Transverse colon (tissue), 4 donors: ENCODE measurements at regions not wholly inside any gene's neighbourhood (a gene's known extent, or its start where the extent isn't known, plus 50 kb on each side); places are given as distances from the start of the nearest gene placed in this dataset.

Source experiments
- DNase-seq: peaks from one replicate; pipeline ENCODE4 v3.0.0-alpha.2; 2019
- H3K27ac ChIP-seq, 4 donors: fragments of 200-600 bp; sonication (generic); 2 replicates each; pipeline ENCODE4 v1.5.1; 2016 to 2018; ENCODE audit warnings: inconsistent platforms in 4 of 4
- H3K27me3 ChIP-seq: fragments of 200-600 bp; sonication (generic); 2 replicates; pipeline ENCODE4 v1.5.1; 2017; ENCODE audit warnings: inconsistent platforms
- H3K36me3 ChIP-seq, 4 donors: fragments of 200-600 bp; sonication (generic); 2 replicates each; pipeline ENCODE4 v1.5.1; 2017 to 2019; ENCODE audit warnings: inconsistent platforms in 4 of 4
- H3K4me1 ChIP-seq, 4 donors: fragments of 200-600 bp; sonication (generic); 2 replicates each; pipeline ENCODE4 v1.5.1; 2017 to 2020; ENCODE audit warnings: inconsistent platforms in 4 of 4
- H3K4me3 ChIP-seq, 4 donors: fragments of 200-600 bp; sonication (generic); 1 replicate in 1 of 4; 2 replicates in 3 of 4; pipeline versions ENCODE4 v1.5.1 to v1.6.1; 2017 to 2019; ENCODE audit warnings: inconsistent platforms in 4 of 4
- H3K9me3 ChIP-seq, 2 donors: fragments of 200-600 bp; sonication (generic); 2 replicates each; pipeline ENCODE4 v1.5.1; 2017 to 2019; ENCODE audit warnings: inconsistent platforms in 2 of 2
- CTCF ChIP-seq, 5 experiments: fragments of 200-600 bp in 3 of 5; fragments of 450-650 bp in 2 of 5; sonication (generic) in 3 of 5; IDR thresholded peaks; 1 replicate in 2 of 5; 2 replicates in 3 of 5; pipeline ENCODE4 v1.5.1; 2016 to 2017; ENCODE audit warnings: antibody characterized with exemption in 5 of 5, inconsistent platforms in 3 of 5, mild to moderate bottlenecking in 2 of 5, moderate library complexity in 1 of 5
- EP300 ChIP-seq: sonication (generic); formaldehyde crosslinking; IDR thresholded peaks from one replicate; pipeline ENCODE4 v1.6.1; 2017; ENCODE audit warnings: antibody characterized with exemption, low read depth
- POLR2A ChIP-seq: fragments of 450-650 bp; IDR thresholded peaks from one replicate; pipeline ENCODE4 v1.6.1; 2016; ENCODE audit warnings: antibody characterized with exemption, mild to moderate bottlenecking, moderate library complexity
- POLR2AphosphoS5 ChIP-seq, 3 donors: sonication (generic); formaldehyde crosslinking; IDR thresholded peaks; one replicate each; pipeline ENCODE4 v1.6.1; 2016; ENCODE audit warnings: antibody characterized with exemption in 3 of 3
- WGBS, 2 donors: methylation state at CpG; one replicate each; pipeline ENCODE4 v1.1.5; 2018; ENCODE audit warnings: low coverage in 1 of 2; 5-methylcytosine and 5-hydroxymethylcytosine counted together
- in situ Hi-C, 4 donors: fragments of 200-750 bp; cut with MboI; loops; one replicate each; pipeline versions ENCODE4 v1.15.0 to v1.15.1; 2017; ENCODE audit warnings: low sequenced_read_pairs in 3 of 4, low pct_ligation_motif_present in 1 of 4, low pct_unique_long_range_greater_than_20kb in 1 of 4
- intact Hi-C: fragments of 100-400 bp; cut with DNase I; formaldehyde crosslinking; loops from one replicate; pipeline ENCODE4 v1.15.1; 2023; ENCODE audit warnings: low total_unique reads

GRCh38 chr11:38819981-38820380, 2221.9 kb upstream of the RAG2 start:
- 55 to 58% methylated on average over 1 of the region's 1 CpG for whole genome bisulfite sequencing, 2 donors
- H3K4me1 ChIP-seq = no peaks in the 10 kb centered on the region
- no peaks in the 10 kb centered on the region for H3K9me3 ChIP-seq
- H3K36me3 ChIP-seq = no peaks in the 10 kb centered on the region
- in situ Hi-C loops (no loop called here), intact Hi-C loops (no loop called here)
- TF ChIP-seq CTCF (IDR thresholded peaks at IDR 0.05) (no peak), POLR2A (no peak), EP300 (no peak), POLR2AphosphoS5 (IDR thresholded peaks at IDR 0.05) (no peak)
- DNase-seq = no peak
- H3K27ac ChIP-seq = no peak overlapping the region
- no peak overlapping the region for H3K4me3 ChIP-seq
- no peaks in the 10 kb centered on the region for H3K27me3 ChIP-seq

GRCh38 chr11:38818720-38819119, 2220.7 kb upstream of the RAG2 start:
- DNase-seq = no peak
- Histone ChIP-seq H3K4me1 (no peaks in the 10 kb centered on the region), H3K9me3 (no peaks in the 10 kb centered on the region), H3K27ac (no peak overlapping the region), H3K4me3 (no peak overlapping the region), H3K36me3 (no peaks in the 10 kb centered on the region), H3K27me3 (no peaks in the 10 kb centered on the region)
- no peak for TF ChIP-seq CTCF (IDR thresholded peaks at IDR 0.05)
- TF ChIP-seq POLR2A = no peak
- TF ChIP-seq POLR2AphosphoS5 (IDR thresholded peaks at IDR 0.05) = no peak
- no peak for TF ChIP-seq EP300
- in situ Hi-C loops = no loop called here
- intact Hi-C loops = no loop called here

GRCh38 chr11:38814670-38815069, 2216.6 kb upstream of the RAG2 start:
- no peaks in the 10 kb centered on the region for H3K27me3 ChIP-seq
- H3K36me3 ChIP-seq = no peaks in the 10 kb centered on the region
- no peaks in the 10 kb centered on the region for H3K4me1 ChIP-seq
- in situ Hi-C loops = no loop called here
- no peak overlapping the region for H3K27ac ChIP-seq
- H3K9me3 ChIP-seq = no peaks in the 10 kb centered on the region
- intact Hi-C loops = no loop called here
- no peak for TF ChIP-seq POLR2A
- no peak for TF ChIP-seq EP300
- no peak for TF ChIP-seq POLR2AphosphoS5 (IDR thresholded peaks at IDR 0.05)
- TF ChIP-seq CTCF (IDR thresholded peaks at IDR 0.05) = no peak
- H3K4me3 ChIP-seq = no peak overlapping the region
- no peak for DNase-seq
- 78 to 85% methylated on average over 4 of the region's 4 CpGs for WGBS, 2 donors

- Histone ChIP-seq H3K36me3 (no peaks in the 10 kb centered on the region), H3K4me1 (no peaks in the 10 kb centered on the region), H3K9me3 (no peaks in the 10 kb centered on the region), H3K27ac (no peak overlapping the region), H3K4me3 (no peak overlapping the region), H3K27me3 (no peaks in the 10 kb centered on the region)
- 59 to 69% methylated on average over 4 of the region's 4 CpGs for WGBS, 2 donors
- intact Hi-C loops (no loop called here), in situ Hi-C loops (no loop called here)
- no peak for DNase-seq
- TF ChIP-seq CTCF (IDR thresholded peaks at IDR 0.05) (no peak), EP300 (no peak), POLR2AphosphoS5 (IDR thresholded peaks at IDR 0.05) (no peak), POLR2A (no peak)
These were observed 2211.5 kb upstream of the RAG2 start for GRCh38 chr11:38809521-38809920.
